GM20431 (cell line): ENCODE measurements at regions not wholly inside any gene's neighbourhood (a gene's known extent, or its start where the extent isn't known, plus 50 kb on each side); places are given as distances from the start of the nearest gene placed in this dataset.
"Not testable (repeated sequence)": the region's sequence is repeated elsewhere in the genome, so short reads cannot be mapped to it uniquely, and the experiment has no call there.

Experiments used
- in situ Hi-C: fragments of 300-500 bp; cut with MseI, MboI; formaldehyde crosslinking; loops from one replicate; pipeline ENCODE4 v1.15.0; 2020; ENCODE audit warnings: low sequenced_read_pairs; ENCODE audit not compliant: unreplicated experiment

DNA sequence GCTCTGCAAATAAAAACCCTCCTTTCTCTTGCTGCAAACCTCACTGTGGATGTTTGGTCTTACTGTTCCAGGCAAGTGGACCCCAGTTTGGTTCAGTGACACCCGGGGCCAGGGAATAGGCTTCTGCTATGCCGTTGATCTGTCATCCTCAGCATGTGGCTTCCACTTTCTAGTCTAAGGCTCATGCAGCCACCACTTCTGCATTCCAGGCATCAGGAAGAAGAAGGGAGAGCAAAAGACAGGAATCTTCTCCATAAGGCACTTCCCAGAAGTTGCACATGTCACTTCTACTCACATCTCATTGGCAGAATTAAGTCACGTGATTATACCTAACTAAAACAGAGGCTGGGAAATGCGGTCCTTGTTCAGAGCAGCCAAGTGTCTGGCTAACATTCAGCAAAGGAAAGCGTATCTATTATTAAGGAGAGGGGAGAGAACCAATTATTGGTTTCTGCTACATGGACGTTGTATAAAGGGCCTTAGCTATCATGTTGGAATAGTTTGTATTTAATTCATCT lies 173.6 kb upstream of the PFN2 start:
- in situ Hi-C loops = no loop called here

DNA sequence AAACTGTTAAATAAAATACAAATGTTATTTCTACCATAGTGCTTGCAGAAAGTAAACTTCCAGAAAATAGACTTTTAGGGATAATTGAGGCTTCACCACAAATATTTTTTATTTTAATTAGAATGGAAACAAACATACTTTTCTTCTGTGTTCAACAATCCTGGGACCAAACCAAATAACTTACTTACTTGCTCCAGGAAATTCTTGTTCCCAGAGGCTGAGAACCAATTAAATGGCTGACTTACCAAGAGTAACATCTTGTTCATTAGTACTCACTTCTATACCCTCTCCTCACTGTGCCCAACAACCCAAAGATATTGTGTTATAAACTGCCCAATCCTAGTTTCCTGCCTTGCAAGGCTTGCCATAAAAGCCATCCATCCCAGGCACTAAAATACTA lies 172.2 kb upstream of the PFN2 start:
- in situ Hi-C loops = no loop called here

DNA sequence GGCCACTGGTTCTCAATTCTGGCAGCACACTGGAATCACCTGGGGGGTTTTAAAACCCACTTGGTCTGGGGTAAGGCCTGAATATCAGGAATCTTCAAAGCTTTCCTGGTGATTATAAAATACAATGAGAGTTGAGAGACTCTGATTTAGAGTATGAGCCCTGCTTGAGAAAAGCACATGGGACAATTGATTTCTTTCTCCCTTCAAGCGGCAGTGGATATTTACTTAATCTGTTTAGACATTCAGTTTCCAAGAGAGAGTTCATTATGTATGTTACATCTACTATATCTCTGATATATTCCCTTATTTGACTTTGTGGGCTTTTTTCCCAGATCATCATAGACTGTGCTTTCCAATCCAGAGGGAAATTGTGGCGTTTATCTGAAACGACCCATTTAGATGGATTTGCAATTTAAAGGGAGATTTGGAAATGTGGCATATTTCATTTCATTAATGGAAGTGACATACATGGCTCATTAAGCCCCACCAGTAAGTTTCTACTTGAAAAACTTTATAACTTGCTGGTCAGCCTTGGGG lies 171.2 kb upstream of the PFN2 start:
- in situ Hi-C loops = no loop called here

DNA sequence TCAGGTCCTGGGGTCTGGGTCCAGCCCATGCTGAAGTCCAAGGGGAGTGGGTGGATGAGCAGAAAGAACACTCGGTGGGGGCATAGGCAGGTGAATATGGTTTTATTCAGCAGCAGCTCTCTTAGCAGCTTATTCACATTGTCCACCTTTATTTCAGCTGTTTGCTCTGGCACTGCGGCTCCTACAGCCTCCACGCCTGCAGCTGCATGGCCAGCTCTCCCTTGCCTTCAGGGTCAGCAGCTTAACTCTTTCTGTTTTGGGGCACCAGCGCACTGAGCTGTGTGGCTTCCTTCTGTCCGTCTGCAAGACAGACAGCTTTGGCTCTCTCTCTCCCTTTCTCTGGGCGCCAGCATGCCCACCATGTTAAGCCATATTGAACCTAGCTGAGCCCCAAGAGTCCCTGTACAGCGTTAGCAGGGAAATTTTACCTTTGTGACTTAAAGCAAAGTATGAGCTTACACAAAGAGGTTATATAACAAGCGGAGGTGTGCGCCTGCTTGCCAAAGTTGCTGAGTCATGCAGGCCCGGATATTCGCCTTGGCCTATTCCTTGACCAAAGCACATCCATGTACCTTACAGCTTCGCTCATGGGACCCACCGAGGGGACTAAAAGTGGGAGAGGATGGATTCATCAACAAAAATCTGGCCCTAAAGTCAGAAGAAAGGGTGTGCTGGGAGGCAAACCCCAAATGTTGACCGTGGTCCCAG lies 170.1 kb upstream of the PFN2 start:
- in situ Hi-C loops = no loop called here

DNA sequence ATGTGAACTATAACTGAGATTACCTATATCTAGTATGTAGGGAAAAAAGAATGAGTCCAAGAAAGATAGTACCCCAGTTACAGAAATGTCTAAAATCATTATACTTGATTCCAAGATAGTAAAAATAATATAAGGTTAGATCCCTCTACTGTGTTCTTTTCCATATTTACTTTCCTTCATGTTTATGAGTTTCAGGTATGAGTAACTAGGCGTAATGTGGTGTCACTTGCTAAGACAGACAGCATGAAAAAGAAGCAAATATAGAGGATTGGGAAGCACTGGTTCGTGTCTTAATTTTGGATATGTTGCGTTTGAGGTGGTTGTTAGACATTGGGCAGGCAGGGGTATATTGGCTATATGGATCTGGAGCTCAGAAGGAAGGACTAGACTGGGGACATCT lies 168.1 kb upstream of the PFN2 start:
- in situ Hi-C loops = no loop called here

DNA sequence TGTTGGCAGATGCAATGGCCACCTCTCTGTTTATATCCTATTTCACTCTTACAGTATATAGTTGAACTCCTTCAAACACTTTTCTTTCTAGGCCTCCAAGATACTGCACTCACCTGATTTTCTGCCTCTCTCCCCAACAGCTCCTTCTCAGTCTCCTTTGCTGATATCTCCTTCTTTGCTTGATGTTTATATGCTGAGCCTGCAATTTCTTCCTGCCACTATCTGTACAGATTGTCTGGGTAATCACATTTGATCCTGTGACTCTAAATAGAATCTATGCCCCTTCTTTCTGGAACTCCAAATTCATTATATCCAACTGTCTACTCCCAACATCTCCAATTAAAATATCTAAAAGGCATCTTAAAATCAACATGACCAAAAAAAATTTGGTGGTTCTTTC lies 165.5 kb upstream of the PFN2 start:
- in situ Hi-C loops = no loop called here

DNA sequence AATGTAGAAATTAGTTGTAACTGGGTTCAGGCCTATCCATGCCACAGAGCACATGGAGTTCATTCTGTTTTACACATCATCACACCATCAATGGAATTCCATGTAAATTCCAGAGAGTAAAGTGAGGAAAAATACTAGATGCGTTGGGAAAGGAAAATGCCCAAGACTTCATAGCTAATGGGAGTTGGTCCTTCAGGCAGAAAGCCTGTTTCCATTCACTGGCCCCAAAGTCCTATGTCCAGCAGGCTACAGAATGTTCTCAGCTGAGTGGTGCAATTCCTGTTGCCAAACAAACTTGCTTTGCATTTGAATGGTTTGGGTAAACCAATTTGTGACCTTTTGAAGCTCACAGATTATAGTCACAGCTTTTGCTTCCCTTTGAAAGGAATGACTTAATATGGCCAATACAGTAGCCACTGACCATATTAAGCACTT lies 164.6 kb upstream of the PFN2 start:
- in situ Hi-C loops = no loop called here

DNA sequence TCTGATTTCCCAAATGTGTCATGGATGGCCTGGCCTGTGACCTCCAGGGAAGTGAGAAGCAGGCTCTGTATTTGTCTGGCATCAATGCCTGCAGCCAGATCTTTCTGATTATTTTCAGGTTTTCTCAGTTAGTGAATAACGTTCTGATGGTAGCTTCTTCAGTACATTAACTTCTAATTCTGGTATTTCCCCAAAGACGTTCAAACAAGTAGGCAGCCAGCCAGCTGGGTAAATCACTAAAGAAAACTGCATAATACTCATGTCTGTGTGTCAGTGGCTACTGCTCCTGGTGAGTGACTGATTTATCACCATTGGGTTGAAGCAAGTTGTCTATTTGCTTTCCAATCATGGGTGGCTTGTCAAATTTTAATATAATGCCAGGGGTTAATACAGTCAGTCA lies 162.6 kb upstream of the PFN2 start:
- in situ Hi-C loops = no loop called here

DNA sequence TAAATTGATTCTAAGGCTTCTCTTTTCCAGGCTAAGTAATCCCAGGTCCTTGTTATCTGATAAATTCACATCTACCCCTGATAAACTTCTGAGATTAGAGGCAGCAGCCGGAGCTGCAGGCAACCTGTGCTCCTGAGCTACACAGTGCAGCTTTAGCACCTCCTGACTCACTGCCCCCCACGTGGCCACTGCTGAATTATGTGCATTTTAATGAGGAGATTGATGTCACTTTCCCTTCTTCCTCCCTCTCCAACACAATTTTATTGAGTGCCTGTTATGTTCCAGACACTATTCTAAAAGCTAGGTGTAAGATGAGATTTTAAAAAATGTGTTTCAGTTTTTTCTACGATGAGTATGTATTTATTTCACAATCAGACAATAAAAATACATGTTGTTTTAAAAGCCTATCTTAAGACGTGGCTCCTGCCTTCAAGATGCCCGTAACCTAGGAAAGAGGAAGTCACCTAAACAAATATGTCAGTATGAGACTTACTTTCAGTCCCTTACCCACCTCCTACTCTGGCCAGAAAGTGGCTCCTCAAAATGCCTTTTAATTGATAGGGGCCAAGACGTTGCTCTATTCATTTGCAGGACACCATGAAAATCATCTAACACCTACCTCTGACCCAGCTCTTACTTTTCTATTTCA lies 161.5 kb upstream of the PFN2 start:
- in situ Hi-C loops = no loop called here

DNA sequence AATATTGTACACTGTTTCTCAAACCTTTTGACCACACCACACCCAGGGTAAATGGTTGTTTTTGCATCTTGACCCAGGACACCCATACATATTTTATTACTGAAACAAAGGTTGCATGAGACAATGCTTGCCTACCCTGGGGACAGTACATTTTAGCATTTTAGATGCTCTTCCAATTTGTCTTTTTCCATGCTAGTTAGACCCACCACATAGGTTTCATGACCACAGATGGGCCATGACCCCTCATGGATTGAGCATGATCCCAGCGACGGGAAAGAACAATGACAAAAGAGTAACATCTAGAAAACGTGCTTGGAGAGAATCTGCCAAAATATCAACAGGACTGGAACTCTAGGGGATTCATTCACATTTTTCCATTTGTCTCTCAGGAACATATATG lies 161.0 kb upstream of the PFN2 start:
- in situ Hi-C loops = no loop called here

DNA sequence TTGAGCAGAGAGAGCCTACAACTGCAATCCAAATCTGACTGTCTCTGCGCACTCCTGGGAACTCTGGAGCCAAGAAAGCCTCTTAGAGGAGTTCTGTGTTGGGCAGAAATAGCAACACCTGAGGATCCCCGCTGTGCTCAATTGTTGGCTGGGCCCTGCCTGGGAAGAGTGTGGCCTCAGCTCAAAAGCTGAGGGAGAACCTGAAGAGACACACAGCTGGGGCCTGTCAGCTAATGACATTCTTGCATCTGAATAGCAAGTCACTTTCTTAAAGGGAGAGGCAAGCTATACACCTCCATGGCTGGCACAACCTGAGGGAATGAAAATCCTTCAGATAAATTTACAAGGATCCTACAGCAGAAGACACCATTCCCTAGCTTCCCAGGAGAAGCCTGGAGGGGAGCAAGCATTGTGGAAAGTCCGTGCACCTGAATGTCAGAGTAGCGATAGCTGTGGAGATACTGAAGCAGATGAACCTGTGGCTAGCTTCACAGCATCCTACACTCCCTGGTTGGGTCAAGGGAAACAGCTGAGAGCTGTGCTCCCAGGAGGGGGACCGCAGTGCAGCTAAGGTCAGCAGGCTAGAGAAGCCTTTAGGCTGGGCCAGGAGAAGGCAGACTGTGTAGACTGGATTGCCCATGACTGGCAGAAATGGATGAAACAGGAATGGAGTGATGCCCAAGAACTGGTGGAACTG lies 159.9 kb upstream of the PFN2 start:
- in situ Hi-C loops = no loop called here

DNA sequence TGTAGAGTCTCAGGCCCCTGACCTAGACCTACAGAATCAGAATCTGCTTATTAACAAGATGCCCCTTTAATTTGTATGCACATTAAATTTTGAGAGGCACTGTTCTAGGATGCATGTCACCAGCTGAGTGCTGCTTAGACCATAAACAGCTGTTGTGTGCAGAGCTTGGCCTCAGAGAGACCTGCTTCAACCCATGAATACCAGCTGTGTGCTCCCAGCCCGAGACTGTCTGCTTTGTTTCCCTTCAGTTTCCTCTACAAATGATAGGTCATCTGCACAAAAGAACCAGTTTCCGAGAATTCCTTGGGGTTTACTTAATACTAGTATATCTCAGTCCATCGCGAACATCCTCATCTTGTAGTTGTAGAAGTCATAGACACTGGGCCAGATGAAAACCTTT lies 158.5 kb upstream of the PFN2 start:
- in situ Hi-C loops = no loop called here

DNA sequence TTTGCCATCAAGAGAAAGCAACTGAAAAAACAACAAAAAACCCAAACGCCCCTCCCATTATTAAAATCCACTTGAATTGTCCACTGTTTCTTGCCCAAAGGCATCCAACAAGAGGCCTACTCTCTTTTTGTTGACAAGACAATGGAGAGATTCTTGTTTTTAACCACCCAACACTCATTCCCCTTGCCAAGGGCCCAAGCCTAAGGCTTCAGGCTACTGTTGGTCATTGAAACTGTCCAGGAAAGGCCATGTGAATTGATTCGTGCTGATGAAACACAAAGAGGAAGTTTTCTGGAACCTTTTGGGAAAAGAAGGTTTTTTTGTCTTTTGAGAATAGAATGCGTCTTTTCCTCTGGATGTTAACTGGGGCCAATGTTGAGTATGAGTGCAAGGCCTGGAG lies 157.4 kb upstream of the PFN2 start:
- in situ Hi-C loops = no loop called here

DNA sequence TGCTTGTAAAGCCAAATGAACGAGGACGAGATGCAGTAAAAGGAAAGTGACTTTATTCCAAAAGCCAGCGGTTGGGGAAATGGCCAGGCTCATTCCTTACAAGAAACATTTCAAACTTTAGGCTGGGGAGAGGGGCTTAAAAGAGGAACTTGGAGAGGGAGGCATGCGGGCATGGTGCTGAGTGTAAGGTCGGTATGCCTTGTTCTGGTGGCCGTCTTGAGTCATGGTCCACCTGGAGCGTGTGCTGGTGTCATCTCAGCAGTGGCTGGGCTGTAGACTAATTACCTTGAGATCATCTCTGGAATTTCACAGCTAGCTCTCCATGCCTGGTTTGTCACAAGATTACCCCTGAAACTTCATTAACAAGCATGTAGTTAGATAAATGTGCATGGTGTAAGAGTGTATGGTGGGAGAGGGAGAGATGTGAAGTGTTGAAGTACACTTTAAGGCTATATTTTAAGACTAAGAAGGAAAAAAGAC lies 156.4 kb upstream of the PFN2 start:
- in situ Hi-C loops = no loop called here

DNA sequence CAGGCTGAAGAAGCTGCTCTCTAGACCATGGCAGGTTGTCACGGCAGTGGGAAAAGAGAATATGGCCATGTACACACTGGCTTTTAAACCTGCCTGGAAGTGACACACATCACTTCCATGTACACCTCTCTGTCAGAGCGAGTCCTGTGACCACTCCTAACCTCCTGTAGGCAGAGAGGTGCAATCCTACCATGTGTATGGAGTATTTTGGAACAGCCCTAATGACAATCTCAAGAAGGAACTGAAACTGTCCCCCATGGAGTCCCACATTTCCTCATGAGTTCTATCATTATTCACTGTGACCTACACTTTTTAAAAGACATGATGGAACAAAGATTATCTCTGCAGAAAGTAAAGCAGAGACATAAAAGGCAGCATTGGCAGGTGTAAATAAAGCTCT lies 153.4 kb upstream of the PFN2 start:
- in situ Hi-C loops = no loop called here

DNA sequence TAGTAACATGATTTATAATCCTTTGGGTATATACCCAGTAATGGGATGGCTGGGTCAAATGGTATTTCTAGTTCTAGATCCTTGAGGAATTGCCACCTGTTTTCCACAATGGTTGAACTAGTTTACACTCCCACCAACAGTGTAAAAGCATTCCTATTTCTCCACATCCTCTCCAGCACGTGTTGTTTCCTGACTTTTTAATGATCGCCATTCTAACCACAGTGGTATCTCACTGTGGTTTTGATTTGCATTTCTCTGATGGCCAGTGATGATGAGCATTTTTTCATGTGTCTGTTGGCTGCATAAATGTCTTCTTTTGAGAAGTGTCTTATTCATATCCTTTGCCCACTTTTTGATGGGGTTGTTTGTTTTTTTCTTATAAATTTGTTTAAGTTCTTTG lies 152.6 kb upstream of the PFN2 start:
- in situ Hi-C loops = not testable (repeated sequence)

DNA sequence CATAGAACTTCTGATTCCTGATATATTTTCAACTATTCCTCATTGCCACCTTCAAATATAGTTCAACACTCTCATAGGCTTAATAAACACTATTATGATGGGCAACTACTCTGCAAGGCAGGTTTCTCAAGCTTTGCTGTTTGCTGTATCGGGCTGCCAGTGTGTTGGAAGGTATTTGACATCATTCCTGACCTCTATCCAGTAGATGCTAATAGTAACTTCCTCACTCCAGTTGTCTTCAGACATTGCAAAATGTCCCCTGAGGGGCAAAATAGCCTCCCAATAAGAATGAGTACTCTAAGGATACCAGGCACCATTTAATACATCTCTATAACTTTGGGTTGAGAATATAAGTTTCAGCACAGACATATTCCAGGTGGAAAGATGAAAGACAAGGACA lies 147.5 kb upstream of the PFN2 start:
- in situ Hi-C loops = no loop called here

DNA sequence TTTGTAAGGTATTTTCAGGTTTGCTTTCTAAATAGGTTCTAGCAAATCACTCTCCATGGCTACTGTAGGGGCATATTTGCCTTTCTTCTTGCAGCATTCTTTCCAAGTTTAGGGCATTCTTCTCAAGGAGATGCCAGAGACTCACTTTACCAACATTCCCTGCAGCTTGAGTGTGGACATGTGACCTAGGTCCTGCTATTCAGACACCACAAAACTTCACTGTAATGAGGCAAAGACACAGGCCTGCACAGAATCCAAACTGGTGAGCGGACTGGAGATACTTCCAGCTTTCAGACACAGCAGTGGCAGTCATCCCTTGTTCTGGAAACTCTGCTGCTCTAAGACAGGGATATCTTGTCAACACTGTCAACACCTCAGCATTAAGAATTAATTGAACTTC lies 146.4 kb upstream of the PFN2 start:
- in situ Hi-C loops = no loop called here

DNA sequence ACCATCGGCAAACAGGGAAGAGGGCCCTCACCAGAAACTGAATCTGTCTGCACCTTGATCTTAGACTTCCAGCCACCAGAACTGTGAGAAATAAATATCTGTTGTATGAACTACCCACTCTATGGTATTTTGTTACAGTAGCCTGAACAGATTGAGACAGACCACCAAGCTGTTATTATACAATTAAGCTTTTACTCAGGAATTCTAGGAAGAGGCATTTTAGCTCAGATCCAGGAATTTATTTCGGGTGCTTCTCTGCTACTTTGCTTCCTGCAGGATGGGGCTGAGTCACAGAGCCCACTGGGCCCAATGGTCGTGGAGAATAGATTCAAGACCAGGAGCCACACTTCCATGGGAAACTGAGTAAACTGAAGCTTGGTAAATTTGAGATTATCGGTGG lies 145.5 kb upstream of the PFN2 start:
- in situ Hi-C loops = no loop called here

DNA sequence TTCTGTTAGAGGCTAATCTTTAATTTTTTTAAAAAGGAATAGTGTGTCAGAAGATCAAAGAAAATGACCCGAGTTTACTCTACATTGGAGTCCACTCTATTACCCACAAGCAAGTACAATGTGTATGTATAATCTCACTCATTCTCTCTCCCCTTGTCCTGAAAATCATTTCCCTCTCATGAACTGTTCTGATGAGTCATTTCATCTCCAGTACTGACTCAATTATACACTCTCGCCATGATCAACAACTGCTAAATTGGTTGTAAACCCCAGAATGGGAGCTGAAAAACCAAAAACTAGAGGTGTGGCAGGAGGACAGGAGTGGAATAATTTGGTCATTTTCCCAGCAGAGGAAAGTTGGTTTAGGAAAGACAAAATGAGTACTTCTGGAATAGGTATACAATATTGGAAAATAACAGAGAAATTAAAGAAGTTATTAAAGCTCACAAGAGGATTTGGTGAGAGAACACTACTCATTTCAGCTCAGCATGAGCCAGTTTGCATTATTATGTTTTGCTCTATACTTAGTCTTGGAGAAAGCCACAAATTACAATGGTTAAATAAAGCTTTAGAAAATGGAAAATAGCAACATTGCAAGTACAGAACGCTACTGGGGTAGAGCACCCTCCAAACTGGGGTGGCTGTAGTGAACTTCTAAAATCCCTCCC lies 144.3 kb upstream of the PFN2 start:
- in situ Hi-C loops = no loop called here
